Middle frontal gyrus (tissue), 1 donor: ENCODE measurements at regions not wholly inside any gene's neighbourhood (a gene's known extent, or its start where the extent isn't known, plus 50 kb on each side); places are given as distances from the start of the nearest gene placed in this dataset.
"Not testable (repeated sequence)": the region's sequence is repeated elsewhere in the genome, so short reads cannot be mapped to it uniquely, and the experiment has no call there.

Source experiments
- DNase-seq: peaks from one replicate; pipeline ENCODE4 v3.0.0-alpha.2; 2015; ENCODE audit warnings: low spot score; ENCODE audit errors: extremely low spot score

DNA sequence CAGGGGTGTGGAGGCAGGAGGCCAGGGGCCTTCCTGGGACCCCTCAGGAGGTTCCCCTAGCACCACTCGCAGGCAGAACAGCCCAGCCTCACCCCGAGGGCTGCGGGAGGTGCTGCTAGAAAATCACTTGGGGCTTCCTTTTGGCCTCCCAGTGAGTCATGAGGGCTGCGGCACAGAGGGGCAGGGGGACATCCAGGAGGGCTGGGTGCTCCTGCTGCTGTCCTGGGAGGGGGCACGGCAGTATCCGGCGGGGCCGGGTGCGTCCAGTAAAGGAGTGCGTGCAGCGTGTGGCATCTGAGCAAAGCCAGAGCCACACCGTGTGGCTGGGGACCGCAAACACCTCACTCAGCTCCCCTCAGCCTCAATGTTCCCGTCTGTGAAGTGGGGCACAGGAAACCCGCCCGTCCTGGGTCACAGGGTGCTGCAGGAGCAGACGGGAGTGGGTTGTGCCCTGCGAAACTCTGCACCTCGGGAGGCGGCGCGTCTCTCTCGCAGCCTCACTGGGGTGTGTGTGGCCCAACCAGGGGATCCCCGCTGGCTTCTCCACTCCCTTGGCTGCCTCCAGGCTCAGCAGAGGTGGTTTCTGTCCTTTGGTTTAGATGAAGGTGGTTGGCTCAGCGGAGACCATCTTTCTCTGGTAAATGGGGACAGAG lies 117.3 kb upstream of the ZNF469 start:
- not testable (repeated sequence) for DNase-seq

DNA sequence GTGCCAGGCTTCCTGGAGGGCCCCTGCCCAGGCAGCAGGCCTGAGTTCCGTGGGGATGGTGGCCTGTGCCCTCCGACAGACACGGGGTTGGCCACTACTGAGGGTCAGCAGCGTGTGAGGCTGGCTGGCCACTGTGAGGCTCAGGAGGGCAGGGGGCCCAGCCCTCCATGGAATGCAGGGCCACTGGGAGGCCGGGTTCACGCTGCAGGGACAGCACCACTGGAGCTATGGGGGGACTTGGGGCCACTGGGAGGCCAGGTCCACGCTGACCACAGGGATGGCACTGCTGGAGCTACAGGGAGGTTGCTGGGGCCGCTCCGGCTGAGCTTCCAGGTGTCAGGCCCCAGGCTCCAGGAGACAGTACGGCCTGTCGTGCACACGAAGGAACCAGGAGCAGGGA lies 116.7 kb upstream of the ZNF469 start:
- DNase-seq, result not testable (repeated sequence)

DNA sequence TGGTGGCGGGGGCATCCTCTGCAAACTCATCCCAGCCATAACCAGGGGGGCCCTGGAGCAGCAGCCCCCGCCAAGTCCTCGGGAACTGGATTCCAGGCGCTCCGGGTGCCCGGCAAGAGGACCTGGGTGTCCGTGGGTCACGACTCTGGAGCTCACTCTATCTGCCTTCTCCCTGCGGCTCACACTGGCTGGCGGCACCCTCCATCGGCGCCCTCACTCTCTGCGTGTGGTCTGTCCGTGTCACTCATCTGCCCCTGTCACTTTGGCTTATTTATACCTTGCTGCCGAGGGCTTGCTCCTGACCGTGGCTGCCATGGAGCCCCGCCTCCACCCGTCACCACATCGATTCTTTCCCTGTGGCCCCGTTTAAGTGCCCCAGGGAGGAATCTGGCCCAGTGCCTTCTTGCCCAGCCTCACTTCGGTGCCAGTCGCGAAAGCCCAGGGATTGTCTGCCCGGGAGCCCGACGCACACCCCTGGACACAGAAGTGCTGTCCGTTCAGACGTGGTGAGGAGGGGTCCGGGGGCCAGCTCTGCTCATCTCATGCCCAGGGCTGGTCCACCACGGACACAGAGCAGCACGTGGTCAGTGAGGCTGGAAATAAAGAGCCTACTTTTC lies 115.7 kb upstream of the ZNF469 start:
- not testable (repeated sequence) for DNase-seq

DNA sequence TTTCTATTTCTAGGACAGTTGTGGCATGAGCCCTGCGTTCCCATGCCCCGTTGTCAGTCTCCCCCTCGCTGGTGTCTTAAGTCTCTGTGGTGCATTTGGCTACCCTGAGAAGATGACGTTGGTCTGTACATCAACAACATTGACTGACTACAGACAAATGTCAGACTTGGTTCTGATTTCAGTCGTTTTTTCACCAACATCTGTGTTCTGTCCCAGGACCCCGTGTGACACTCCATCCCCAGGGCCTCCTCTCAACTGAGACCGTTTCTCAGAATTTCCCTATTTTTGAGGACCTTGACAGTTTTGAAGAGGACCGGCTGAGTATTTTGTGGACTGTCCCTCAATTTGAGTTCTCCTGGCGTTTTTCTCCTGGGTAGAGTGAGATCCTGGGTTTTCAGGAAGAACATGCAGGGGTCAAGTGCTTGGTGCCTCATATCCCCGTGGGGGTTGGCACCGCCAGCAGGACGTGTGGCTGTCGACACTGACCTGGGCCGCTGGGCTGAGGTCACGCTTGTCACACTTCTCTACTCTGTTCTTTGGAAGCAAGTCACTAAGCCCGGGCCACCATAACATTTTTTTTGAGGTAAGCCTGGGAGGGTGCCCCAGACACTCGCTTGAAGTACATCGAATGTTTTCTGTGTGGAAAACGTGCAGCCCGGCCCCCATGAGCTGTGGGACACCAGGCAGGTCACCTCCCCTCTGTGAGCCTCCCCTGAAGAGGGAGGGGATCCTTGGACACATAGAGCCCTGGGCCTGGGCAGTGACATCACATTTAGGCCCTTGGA lies 114.4 kb upstream of the ZNF469 start:
- DNase-seq, result not testable (repeated sequence)

DNA sequence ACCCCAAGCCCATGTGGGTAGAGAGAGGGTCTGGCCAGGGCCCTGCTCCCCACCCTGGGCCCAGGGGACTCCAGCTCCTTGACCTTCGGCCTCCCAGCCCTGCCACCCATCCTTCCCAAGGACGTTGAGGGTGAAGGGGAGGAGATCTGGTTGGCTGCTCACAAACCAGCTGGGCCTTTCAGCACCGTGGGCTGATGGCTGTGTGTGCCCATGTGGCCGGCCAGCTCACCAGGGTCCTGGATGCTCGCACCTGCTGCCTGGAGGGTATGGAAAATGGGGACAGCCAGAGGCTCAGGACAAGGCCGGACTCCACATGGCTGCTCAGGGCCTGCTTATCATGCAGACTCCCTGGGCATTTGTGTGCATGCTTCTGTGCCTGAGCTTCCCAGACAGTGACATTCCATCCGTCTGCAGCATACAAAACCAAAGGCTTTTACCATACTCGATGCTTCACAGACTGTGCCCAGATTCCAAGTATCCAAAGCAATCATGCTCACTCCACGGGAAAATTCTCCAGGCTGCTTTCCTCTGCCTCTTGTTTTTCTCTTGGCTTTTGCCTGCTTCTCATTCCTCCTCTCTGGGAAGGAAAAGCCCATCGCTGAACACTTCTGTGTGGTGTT lies 112.5 kb upstream of the ZNF469 start:
- not testable (repeated sequence) for DNase-seq

DNA sequence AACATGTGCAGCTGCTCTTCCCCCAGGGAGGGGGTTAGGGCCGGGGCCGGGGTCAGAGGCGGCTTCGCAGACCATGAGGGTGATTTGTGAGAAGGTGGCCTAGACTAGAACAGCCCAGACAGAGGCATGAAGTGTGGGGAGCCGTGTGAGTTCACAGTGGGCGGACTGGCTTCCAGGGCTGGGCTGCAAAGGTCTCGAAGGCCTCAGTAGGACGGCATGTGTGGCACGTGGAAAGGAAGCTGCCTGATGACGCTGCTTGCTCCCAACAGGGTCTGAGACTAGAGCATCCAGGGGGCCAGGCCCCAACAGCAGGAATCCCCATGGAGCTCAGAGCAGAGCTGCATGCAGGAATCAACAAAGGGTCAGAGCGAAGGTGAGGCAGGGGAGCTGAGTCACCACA lies 111.5 kb upstream of the ZNF469 start:
- DNase-seq, result not testable (repeated sequence)

DNA sequence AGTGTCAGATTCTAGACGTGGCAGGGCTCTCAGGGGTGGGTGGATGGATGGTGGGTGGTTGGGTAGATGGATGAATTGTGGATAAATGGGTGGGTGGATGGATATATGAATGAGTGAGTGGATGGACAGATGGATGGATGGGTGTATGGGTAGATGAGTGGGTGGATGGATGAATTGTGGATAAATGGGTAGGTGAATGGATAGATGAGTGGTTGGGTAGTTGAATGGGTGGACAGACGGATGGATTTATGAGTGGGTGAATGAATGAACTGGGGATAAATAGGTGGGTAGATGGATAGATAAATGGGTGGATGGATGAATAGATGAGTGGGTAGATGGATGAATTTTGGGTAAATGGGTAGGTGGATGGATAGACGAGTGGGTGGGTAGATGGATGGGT lies 111.0 kb upstream of the ZNF469 start:
- DNase-seq, result not testable (repeated sequence)

DNA sequence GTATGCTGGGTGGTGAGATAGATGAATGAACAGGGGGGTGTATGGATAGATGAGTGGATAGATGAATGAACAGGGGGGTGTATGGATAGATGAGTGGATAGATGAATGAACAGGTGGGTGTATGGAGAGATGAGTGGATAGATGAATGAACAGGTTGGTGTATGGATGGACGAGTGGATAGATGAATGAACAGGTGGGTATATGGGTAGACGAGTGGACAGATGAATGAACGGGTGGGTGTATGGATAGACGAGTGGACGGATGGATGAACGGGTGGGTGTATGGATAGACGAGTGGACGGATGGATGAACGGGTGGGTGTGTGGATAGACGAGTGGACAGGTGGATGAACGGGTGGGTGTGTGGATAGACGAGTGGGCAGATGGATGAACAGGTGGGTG lies 110.3 kb upstream of the ZNF469 start:
- DNase-seq, result not testable (repeated sequence)

DNA sequence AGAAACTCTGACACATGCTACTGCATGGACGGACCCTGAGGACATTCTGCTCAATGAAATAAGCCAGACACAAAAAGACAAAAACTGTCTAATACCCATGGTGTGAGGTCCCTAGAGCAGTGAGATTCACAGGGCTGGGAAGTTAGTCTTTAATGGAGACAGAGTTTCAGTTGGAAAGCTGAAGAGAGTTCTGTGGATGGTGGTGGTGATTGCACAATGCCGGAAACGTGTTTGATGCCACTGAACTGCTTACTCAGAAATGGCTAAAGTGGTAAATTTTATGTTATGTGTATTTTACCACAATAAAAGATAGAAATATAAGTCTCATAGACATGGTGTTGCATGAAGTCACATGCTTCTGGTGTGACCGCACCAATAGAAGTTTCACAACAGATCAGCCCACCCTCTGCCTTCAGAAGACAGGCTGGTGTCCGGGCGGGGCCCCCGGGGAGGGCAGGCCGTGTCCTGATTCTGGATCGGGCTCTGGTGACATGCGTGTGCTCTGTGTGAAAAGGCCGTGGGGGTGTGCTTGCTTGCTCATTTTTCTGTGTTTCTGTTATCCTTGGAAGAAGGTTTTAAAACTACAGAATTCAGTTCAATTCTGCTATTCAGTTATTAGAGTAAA lies 108.5 kb upstream of the ZNF469 start:
- DNase-seq, result not testable (repeated sequence)

DNA sequence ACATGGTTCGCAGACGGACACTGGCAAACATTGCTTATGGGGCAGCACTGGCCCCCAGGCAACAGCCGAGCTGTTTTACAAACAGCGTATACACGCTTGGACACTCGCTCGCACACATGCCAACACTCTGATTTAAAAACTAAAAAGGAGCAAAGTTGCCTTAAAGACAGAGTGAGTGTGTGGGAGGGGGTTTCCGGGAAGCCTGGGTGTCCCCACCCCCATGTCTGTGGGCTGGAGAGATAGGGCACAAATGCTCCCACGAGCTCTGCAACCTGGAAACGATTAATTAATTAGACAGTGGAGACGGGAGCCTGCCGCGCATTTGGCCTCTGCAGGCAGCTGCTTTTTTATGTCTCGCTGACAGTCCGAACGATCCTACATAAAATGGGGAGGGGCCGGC lies 107.9 kb upstream of the ZNF469 start:
- no peak for DNase-seq

DNA sequence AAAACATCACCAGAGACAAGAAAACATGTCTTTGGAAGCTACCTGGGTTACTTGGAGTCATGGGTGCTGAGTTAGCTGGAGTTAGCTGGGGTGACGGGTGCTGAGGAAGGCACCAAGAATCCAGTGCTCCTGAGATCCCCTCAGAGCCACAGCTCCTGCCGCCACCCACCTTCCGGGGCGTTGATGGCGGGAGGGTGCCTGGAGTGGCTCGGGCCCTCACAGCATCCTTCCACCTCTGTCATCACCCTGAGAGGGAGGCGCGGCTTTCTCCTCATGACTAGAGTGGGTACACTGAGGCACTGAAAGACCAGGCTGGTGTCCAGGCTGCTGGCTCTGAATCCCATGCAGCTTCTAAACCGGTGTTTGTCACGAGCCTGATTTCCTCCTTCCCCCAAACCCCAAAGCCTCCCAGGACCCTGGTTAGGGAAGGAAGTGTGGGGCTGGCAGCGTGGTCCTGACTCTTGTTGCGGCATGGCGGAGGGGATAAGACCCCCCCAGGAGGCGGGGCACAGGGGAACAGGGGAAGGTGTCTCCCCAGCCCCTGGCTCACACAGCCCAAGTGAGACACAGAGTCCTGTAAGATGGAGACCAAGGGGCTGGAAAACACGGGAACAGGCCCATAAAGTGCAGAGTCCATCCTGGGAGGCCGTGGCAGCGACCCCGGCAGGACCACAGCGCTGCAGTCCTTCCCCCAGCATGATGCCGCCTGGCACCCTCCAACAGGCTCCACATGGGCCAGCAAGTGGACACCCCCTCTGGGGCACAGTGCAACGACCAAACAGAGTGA lies 107.2 kb upstream of the ZNF469 start:
- not testable (repeated sequence) for DNase-seq

DNA sequence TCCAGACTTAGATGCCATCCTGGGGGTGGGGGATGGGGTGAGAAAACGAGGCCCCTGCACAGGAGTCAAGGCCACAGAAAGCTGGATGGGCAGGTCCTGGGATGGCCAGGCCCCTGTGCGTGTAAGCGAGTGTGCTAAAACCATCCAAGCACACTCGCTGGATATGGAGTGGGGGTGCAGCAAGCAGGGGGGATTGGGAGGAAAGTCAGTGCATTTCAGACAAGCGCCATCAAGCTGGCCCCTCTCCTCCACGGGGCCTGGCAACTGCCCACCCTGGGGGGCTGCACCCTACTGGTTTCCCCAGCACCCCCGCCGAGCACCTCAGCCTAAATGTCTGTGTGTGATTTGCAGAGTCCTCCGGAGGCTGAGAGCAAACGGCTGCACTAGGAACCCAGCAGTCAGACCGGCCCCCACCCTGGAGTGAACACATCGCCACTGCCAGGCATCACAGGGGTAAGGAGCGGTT lies 106.6 kb upstream of the ZNF469 start:
- not testable (repeated sequence) for DNase-seq

DNA sequence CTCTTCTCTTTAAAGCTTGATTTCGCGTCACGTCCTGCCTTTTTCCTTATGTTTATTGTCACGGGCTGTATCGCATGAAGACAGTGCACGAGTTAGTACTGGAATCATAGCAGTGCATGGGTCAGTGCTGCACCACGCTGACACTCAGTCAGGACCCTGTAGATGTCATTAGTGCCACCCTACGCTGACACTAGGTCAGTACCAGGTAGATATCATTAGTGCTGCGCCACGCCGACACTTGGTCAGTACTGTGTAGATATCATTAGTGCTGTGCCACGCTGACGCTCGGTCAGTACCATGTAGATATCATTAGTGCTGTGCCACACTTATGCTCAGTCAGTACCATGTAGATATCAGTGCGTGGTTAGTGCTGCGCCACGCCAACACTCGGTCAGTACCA lies 106.2 kb upstream of the ZNF469 start:
- DNase-seq, result no peak

DNA sequence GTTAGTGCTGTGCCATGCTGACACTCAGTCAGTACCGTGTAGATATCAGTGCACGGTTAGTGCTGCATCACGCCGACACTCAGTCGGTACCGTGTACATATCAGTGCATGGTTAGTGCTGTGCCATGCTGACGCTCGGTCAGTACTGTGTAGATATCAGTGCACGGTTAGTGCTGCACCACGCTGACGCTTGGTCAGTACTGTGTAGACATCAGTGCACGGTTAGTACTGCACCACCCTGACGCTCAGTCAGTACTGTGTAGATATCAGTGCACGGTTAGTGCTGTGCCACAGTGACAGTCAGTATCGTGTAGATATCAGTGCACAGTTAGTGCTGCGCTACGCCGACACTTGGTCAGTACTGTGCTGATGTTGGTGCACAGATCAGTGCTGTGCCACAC lies 102.8 kb upstream of the ZNF469 start:
- DNase-seq, result no peak

DNA sequence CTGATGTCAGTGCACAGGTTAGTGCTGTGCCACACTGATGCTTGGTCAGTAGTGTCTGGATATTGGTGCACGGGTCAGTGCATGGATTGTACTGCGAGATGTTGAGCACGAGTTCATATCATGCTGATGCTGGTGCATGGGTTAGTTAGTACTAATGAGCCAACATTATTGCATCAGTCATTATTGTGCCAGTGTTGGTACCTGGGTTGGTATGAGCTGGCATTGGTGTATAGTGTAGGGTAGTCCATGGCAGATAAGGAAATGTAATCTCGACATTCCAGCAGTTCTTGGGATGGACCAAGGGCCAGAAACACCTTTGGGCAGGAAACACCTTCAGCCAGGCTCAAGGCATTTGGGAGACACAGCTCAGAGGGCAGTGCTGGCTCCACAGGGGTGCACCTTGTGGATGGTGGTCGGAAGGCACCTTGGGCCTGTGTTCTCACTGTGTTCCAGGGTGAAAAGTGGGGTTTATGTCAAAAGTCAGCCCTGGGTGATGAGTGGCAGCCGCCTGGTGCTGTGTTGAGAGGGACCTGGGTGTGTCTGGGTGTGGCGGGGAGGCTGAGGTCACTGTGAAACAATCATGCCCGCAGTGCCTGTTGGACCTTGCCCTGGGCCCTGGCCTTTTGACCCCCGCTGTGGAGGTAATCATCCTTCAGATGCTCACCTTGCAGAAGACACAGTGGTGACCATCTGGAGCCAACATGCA lies 100.7 kb upstream of the ZNF469 start:
- no peak for DNase-seq

DNA sequence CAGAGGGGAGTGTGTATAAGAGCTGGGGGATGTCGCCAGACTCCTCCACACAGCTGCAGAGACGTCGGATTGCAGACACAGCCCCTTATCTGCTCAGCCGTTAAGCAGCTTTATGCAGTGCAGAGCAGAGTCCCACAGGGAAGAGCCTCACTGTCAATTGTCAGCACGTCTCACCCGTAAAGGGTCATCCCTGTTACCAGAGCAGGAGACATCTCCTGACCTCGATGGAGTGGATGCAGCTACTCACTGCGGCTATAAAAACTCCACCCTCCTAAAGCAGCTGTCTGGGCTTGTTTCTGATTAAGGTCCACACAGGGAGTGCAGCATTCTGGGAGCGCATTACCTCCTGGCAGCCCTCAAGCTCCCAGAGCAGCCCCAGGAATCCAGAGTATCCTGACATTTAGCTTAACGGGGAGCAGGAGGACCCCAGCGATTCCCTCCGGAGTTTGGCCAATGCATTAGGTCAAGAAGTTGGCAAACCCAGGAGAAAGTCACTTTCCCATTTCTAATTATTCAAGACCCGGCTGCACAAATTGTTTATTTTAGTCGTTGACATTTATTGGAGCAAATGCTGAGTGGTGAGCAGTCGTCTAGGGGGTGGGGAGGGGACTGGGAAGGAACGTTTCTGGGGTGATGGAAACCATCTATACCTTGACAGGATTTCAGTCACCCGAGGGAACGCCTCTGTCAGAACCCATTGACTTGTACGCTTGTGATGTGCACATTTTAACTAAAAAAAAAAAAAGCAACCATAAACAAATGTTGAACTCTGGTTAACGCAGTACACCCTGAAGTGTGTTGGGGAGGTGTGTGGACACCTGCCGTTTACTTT lies 100.0 kb upstream of the ZNF469 start:
- DNase-seq, result no peak

DNA sequence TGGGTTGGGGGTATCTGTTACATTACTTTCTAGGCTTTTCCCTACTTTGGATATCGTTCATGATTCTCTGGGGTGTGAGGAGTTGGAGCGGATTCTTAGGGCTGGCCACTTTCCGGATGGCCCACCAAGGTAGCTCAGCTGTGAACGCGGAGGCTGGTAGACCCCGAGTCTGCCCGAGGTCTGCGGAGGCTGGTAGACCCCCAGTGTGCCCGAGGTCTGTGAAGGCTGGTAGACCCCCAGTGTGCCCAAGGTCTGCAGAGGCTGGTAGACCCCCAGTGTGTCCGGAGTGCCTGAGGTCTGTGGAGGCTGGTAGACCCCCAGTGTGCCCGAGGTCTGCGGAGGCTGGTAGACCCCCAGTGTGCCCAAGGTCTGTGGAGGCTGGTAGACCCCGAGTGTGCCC lies 99.2 kb upstream of the ZNF469 start:
- DNase-seq, result no peak

DNA sequence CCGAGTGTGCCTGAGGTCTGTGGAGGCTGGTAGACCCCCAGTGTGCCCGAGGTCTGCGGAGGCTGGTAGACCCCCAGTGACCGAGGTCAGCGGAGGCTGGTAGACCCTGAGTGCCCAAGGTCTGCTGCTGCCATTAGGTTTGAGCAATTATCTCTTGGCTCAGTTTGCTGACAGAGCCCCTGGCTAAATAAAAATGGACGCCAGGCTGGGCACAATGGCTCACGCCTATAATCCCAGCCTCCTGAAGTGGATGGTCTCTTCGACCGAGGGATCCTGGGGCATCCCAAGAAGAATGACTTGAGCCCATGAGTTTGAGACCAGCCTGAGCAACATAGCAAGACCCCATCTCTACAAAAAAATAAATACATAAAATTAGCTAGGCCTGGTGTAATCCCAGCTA lies 98.7 kb upstream of the ZNF469 start:
- DNase-seq, result no peak
